Body of pancreas (tissue), 4 donors: ENCODE measurements at regions not wholly inside any gene's neighbourhood (a gene's known extent, or its start where the extent isn't known, plus 50 kb on each side); places are given as distances from the start of the nearest gene placed in this dataset.
"Not testable (repeated sequence)": the region's sequence is repeated elsewhere in the genome, so short reads cannot be mapped to it uniquely, and the experiment has no call there.

Experiments
- POLR2A ChIP-seq, 3 donors: fragments of 450-650 bp; IDR thresholded peaks; one replicate each; pipeline ENCODE4 v1.6.1; 2016; ENCODE audit warnings: antibody characterized with exemption in 3 of 3, mild to moderate bottlenecking in 2 of 3
- TF ChIP-seq, protein P1 (sequence below), 7 experiments: fragments of 450-650 bp in 4 of 7; fragments of 200-600 bp in 3 of 7; sonication (generic) in 3 of 7; IDR thresholded peaks; one replicate each; pipeline ENCODE4 v1.5.1; 2016 to 2019; ENCODE audit warnings: antibody characterized with exemption in 7 of 7

DNA sequence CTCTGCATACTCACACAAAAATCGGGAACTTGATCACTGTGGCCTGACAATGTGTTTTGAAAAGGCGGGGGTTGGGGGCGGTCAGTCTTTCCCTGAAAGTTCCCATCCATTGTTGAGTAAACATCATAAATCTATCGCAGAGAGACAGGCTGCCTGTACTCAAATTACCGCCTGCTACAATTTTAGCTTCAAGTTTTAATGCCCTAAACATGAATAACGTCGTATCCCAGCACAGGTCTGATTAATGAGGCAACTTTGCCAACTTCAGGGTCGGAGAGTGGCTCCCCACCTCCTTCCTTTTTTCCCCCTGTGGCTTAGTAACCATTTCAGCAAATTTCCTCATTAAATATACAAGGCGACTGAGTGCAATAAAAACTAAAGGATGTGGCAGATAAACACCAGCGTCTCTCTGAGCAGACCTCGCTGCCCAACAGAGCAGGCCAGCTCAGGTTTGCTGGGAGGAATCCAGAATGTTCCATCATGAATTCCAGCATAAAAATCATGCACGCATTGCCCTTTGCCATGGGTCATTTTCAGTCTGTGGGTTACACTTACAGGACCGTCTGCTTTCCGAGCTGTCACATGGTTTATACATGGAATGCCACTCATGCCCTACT is 213.5 kb upstream of the PLGLB2 start:
- TF ChIP-seq, protein P1, sequence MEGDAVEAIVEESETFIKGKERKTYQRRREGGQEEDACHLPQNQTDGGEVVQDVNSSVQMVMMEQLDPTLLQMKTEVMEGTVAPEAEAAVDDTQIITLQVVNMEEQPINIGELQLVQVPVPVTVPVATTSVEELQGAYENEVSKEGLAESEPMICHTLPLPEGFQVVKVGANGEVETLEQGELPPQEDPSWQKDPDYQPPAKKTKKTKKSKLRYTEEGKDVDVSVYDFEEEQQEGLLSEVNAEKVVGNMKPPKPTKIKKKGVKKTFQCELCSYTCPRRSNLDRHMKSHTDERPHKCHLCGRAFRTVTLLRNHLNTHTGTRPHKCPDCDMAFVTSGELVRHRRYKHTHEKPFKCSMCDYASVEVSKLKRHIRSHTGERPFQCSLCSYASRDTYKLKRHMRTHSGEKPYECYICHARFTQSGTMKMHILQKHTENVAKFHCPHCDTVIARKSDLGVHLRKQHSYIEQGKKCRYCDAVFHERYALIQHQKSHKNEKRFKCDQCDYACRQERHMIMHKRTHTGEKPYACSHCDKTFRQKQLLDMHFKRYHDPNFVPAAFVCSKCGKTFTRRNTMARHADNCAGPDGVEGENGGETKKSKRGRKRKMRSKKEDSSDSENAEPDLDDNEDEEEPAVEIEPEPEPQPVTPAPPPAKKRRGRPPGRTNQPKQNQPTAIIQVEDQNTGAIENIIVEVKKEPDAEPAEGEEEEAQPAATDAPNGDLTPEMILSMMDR (IDR thresholded peaks at IDR 0.05): not testable (repeated sequence)
- not testable (repeated sequence) for TF ChIP-seq POLR2A (IDR thresholded peaks at IDR 0.05)
